GM10248 (cell line): ENCODE measurements at regions not wholly inside any gene's neighbourhood (a gene's known extent, or its start where the extent isn't known, plus 50 kb on each side); places are given as distances from the start of the nearest gene placed in this dataset.
"Not testable (repeated sequence)": the region's sequence is repeated elsewhere in the genome, so short reads cannot be mapped to it uniquely, and the experiment has no call there.

Source experiments
- CTCF ChIA-PET: fragments of 300-600 bp; sonication (Branson Sonifier 250); formaldehyde crosslinking; extraction: SDS; loops from one replicate; lab custom pipeline; 2021; ENCODE audit warnings: antibody characterized with exemption; lab: Yijun Ruan, JAX
- POLR2A ChIA-PET: fragments of 350-650 bp; sonication (Branson Sonifier 250); formaldehyde crosslinking; extraction: SDS; loops from one replicate; lab custom pipeline; 2020; ENCODE audit warnings: antibody characterized with exemption; lab: Yijun Ruan, JAX
- DNase-seq: peaks from one replicate; pipeline ENCODE4 v3.0.0; 2012; ENCODE audit errors: extremely low spot score
- CTCF ChIP-seq: IDR thresholded peaks from 2 replicates; pipeline ENCODE4 v1.5.1; 2012; ENCODE audit warnings: mild to moderate bottlenecking, low read depth; ENCODE audit errors: extremely low read depth, missing control alignments, control extremely low read depth

GRCh38 chr5:176131771-176132170 lies 106.5 kb upstream of the SIMC1 start:
- ChIA-PET CTCF (no interaction called here), POLR2A (no interaction called here)
- TF ChIP-seq CTCF = no peak
- DNase-seq = no peak

GRCh38 chr5:176132471-176133288 lies 105.5 kb upstream of the SIMC1 start:
- DNase-seq = no peak

GRCh38 chr5:176133289-176133870 lies 104.8 kb upstream of the SIMC1 start:
- TF ChIP-seq CTCF = no peak
- POLR2A ChIA-PET = no interaction called here
- DNase-seq = no peak
- CTCF ChIA-PET = no interaction called here

More at GRCh38 chr5:176132471-176133288, 105.5 kb upstream of the SIMC1 start:
- CTCF ChIA-PET = no interaction called here
- POLR2A ChIA-PET = no interaction called here
- TF ChIP-seq CTCF = no peak

- CTCF ChIA-PET = no interaction called here
- no peak for DNase-seq
- TF ChIP-seq CTCF = no peak
- POLR2A ChIA-PET = no interaction called here
These were observed 104.3 kb upstream of the SIMC1 start for GRCh38 chr5:176133877-176134276.

GRCh38 chr5:176134529-176135223 lies 103.5 kb upstream of the SIMC1 start:
- ChIA-PET CTCF (no interaction called here), POLR2A (no interaction called here)
- no peak for TF ChIP-seq CTCF
- no peak for DNase-seq

GRCh38 chr5:176140138-176140537 lies 98.1 kb upstream of the SIMC1 start:
- POLR2A ChIA-PET, DNase-seq, CTCF ChIA-PET: not testable (repeated sequence)

GRCh38 chr5:176144508-176144907 lies 93.7 kb upstream of the SIMC1 start:
- ChIA-PET POLR2A (no interaction called here), CTCF (no interaction called here)
- TF ChIP-seq CTCF = no peak
- no peak for DNase-seq

GRCh38 chr5:176149948-176150347 lies 88.3 kb upstream of the SIMC1 start:
- CTCF ChIA-PET, POLR2A ChIA-PET, DNase-seq: not testable (repeated sequence)
